ENCODE measurements at regions not wholly inside any gene's neighbourhood (a gene's known extent, or its start where the extent isn't known, plus 50 kb on each side); places are given as distances from the start of the nearest gene placed in this dataset. TPM values are rescaled to one million over a fixed set of nuclear protein-coding genes. Genes with fewer than 3 reads are reported as not detected.

GRCh38 chr4:1458581-1458980, 52.3 kb upstream of the NKX1-1 start:
- H3K9ac ChIP-seq (ENCODE audit: low read length) = no peak overlapping the region
- ChIA-PET POLR2A (no interaction called here), CTCF (no interaction called here)
- WGBS (ENCODE audit: insufficient coverage) = 58% methylated on average over 3 of the region's 3 CpGs
- peaks cover 0 to 28% (median 0%) of the 10 kb centered on the region in 3 donors for H3K9me3 ChIP-seq (ENCODE audit: control extremely low read depth in 1 of 3, control insufficient read depth in 2 of 3, insufficient read depth in 1 of 3, low read length in 2 of 3)
- no peaks in the 10 kb centered on the region for H3K36me3 ChIP-seq (replicated peaks in 1 of 2; ENCODE audit: control extremely low read depth in 1 of 2, control insufficient read depth in 1 of 2, extremely low read depth in 1 of 2, insufficient read depth in 2 of 2, low read length in 1 of 2)
- H3K9me3 Mint-ChIP-seq (ENCODE audit: insufficient read depth) = peaks cover 14% of the 10 kb centered on the region
- no peak overlapping the region for H3K4me3 ChIP-seq (ENCODE audit: control extremely low read depth in 1 of 5, extremely low read depth in 1 of 5, insufficient read depth in 1 of 5, low read depth in 2 of 5, low read length in 4 of 5)
- H3K79me2 ChIP-seq (ENCODE audit: control insufficient read depth, insufficient read depth, low read length) = no peaks in the 10 kb centered on the region
- TF ChIP-seq EZH2 (IDR thresholded peaks at IDR 0.05; ENCODE audit: borderline replicate concordance, insufficient read depth, low read depth, low read length, poor library complexity, severe bottlenecking) (no peak), CTCF (IDR thresholded peaks at IDR 0.05) (no peak)
- no peaks in the 10 kb centered on the region for H4K20me1 ChIP-seq (ENCODE audit: control insufficient read depth, insufficient read depth, low read length, poor library complexity, severe bottlenecking)
- no peak overlapping the region for H3K4me2 ChIP-seq (replicated peaks; ENCODE audit: low read depth, low read length, poor library complexity, severe bottlenecking)
- peaks cover 0 to 10% (median 0%) of the 10 kb centered on the region in 4 experiments for H3K27me3 ChIP-seq (replicated peaks in 1 of 4; ENCODE audit: control extremely low read depth in 1 of 4, control insufficient read depth in 3 of 4, insufficient read depth in 4 of 4, low read length in 3 of 4)
- H3K27ac Mint-ChIP-seq = no peak overlapping the region
- no peak overlapping the region for H2AFZ ChIP-seq (ENCODE audit: insufficient read depth, low read depth, low read length, poor library complexity, severe bottlenecking)
- DNase-seq (no peak), ATAC-seq (ENCODE audit: low read depth) (no peak)
- no peak overlapping the region for H3K27ac ChIP-seq (ENCODE audit: low read length in 2 of 2)
- intact Hi-C loops (cut with micrococcal nuclease) = no loop called here
- H3K27me3 Mint-ChIP-seq = peaks cover 28% of the 10 kb centered on the region
- no peaks in the 10 kb centered on the region for H3K4me1 ChIP-seq (ENCODE audit: control insufficient read depth in 2 of 2, insufficient read depth in 2 of 2, low read length in 2 of 2)
- H3K4me1 Mint-ChIP-seq = no peaks in the 10 kb centered on the region
- H3K4me3 Mint-ChIP-seq = no peak overlapping the region

Small RNAs in the stretch of these regions (small RNA-seq; reads per million reads assigned to genes)
- gene AC147067.2 (ENCODE audit: insufficient read length, low read depth, low replicate concordance) = not detected
